Esophagus muscularis mucosa (tissue), 4 donors: ENCODE measurements at regions not wholly inside any gene's neighbourhood (a gene's known extent, or its start where the extent isn't known, plus 50 kb on each side); places are given as distances from the start of the nearest gene placed in this dataset.

Experiments
- CTCF ChIP-seq, 3 experiments: fragments of 200-600 bp in 2 of 3; fragments of 450-650 bp in 1 of 3; sonication (generic) in 2 of 3; IDR thresholded peaks; one replicate each; pipeline ENCODE4 v1.5.1; 2017 to 2019; ENCODE audit warnings: antibody characterized with exemption in 3 of 3, mild to moderate bottlenecking in 2 of 3, moderate library complexity in 1 of 3
- EP300 ChIP-seq: sonication (generic); formaldehyde crosslinking; IDR thresholded peaks from one replicate; pipeline ENCODE4 v1.6.1; 2017; ENCODE audit warnings: antibody characterized with exemption
- POLR2A ChIP-seq: fragments of 450-650 bp; IDR thresholded peaks from one replicate; pipeline ENCODE4 v1.6.1; 2017; ENCODE audit warnings: antibody characterized with exemption, moderate library complexity, mild to moderate bottlenecking, low read depth
- POLR2AphosphoS5 ChIP-seq, 2 donors: sonication (generic); formaldehyde crosslinking; IDR thresholded peaks; one replicate each; pipeline ENCODE4 v1.6.1; 2017; ENCODE audit warnings: antibody characterized with exemption in 2 of 2

- no peak for TF ChIP-seq CTCF (IDR thresholded peaks at IDR 0.05)
- TF ChIP-seq EP300: no peak
- no peak for TF ChIP-seq POLR2AphosphoS5 (IDR thresholded peaks at IDR 0.05)
- TF ChIP-seq POLR2A: no peak
Observed at GRCh38 chr4:123874063-123874462, 477.5 kb downstream of the SPRY1 start.
